ENCODE measurements at regions not wholly inside any gene's neighbourhood (a gene's known extent, or its start where the extent isn't known, plus 50 kb on each side); places are given as distances from the start of the nearest gene placed in this dataset.

- Mint-ChIP-seq H3K27me3 (peaks cover 1% of the 10 kb centered on the region), H3K27ac (no peak overlapping the region), H3K9me3 (peaks cover 4% of the 10 kb centered on the region), H3K4me1 (no peaks in the 10 kb centered on the region), H3K36me3 (ENCODE audit: low read depth) (no peaks in the 10 kb centered on the region), H3K4me3 (no peak overlapping the region)
- ATAC-seq, result no peak
- no peak for DNase-seq
These were observed 350.7 kb downstream of the EFNB2 start for GRCh38 chr13:106184790-106185189.

GRCh38 chr13:106183410-106184065 lies 351.9 kb downstream of the EFNB2 start:
- no peak overlapping the region for H3K4me3 Mint-ChIP-seq
- ATAC-seq (no peak), DNase-seq (no peak)
- peaks cover 4% of the 10 kb centered on the region for H3K9me3 Mint-ChIP-seq
- no peak overlapping the region for H3K27ac Mint-ChIP-seq
- no peaks in the 10 kb centered on the region for H3K4me1 Mint-ChIP-seq
- H3K36me3 Mint-ChIP-seq (ENCODE audit: low read depth), result no peaks in the 10 kb centered on the region
- H3K27me3 Mint-ChIP-seq, result no peaks in the 10 kb centered on the region

- no peaks in the 10 kb centered on the region for H3K4me1 Mint-ChIP-seq
These were observed 353.1 kb downstream of the EFNB2 start for GRCh38 chr13:106182404-106182803.

GRCh38 chr13:106178816-106179215 lies 356.6 kb downstream of the EFNB2 start:
- H3K27ac Mint-ChIP-seq, result no peak overlapping the region
- ATAC-seq (no peak), DNase-seq (no peak)
- H3K36me3 Mint-ChIP-seq (ENCODE audit: low read depth), result no peaks in the 10 kb centered on the region
- no peaks in the 10 kb centered on the region for H3K4me1 Mint-ChIP-seq
- no peaks in the 10 kb centered on the region for H3K9me3 Mint-ChIP-seq
- no peaks in the 10 kb centered on the region for H3K27me3 Mint-ChIP-seq
- H3K4me3 Mint-ChIP-seq, result no peak overlapping the region

More at GRCh38 chr13:106182404-106182803, 353.1 kb downstream of the EFNB2 start:
- Mint-ChIP-seq H3K9me3 (peaks cover 4% of the 10 kb centered on the region), H3K27ac (no peak overlapping the region), H3K4me3 (no peak overlapping the region), H3K27me3 (no peaks in the 10 kb centered on the region), H3K36me3 (ENCODE audit: low read depth) (no peaks in the 10 kb centered on the region)
- DNase-seq (no peak), ATAC-seq (no peak)

GRCh38 chr13:106177146-106177545 lies 358.3 kb downstream of the EFNB2 start:
- H3K4me3 Mint-ChIP-seq, result no peak overlapping the region
- no peak for ATAC-seq
- H3K9me3 Mint-ChIP-seq, result no peaks in the 10 kb centered on the region
- H3K27ac Mint-ChIP-seq, result no peak overlapping the region
- no peaks in the 10 kb centered on the region for H3K27me3 Mint-ChIP-seq
- no peak for DNase-seq
- H3K4me1 Mint-ChIP-seq, result no peaks in the 10 kb centered on the region
- H3K36me3 Mint-ChIP-seq (ENCODE audit: low read depth), result no peaks in the 10 kb centered on the region

- ATAC-seq (no peak), DNase-seq (no peak)
- Mint-ChIP-seq H3K27ac (no peak overlapping the region), H3K4me1 (no peaks in the 10 kb centered on the region), H3K36me3 (ENCODE audit: low read depth) (no peaks in the 10 kb centered on the region), H3K4me3 (no peak overlapping the region), H3K27me3 (no peaks in the 10 kb centered on the region), H3K9me3 (no peaks in the 10 kb centered on the region)
These were observed 359.3 kb downstream of the EFNB2 start for GRCh38 chr13:106176117-106176516.

- Mint-ChIP-seq H3K4me1 (no peaks in the 10 kb centered on the region), H3K9me3 (no peaks in the 10 kb centered on the region), H3K27me3 (no peaks in the 10 kb centered on the region), H3K27ac (no peak overlapping the region), H3K36me3 (ENCODE audit: low read depth) (no peaks in the 10 kb centered on the region), H3K4me3 (no peak overlapping the region)
- ATAC-seq (no peak), DNase-seq (no peak)
These were observed 361.4 kb downstream of the EFNB2 start for GRCh38 chr13:106173891-106174610.

- Mint-ChIP-seq H3K36me3 (ENCODE audit: low read depth) (no peaks in the 10 kb centered on the region), H3K27me3 (no peaks in the 10 kb centered on the region), H3K27ac (no peak overlapping the region), H3K4me1 (no peaks in the 10 kb centered on the region), H3K4me3 (no peak overlapping the region), H3K9me3 (no peaks in the 10 kb centered on the region)
- DNase-seq (no peak), ATAC-seq (no peak)
These were observed 362.1 kb downstream of the EFNB2 start for GRCh38 chr13:106173346-106173745.

GRCh38 chr13:106172176-106172905 lies 363.1 kb downstream of the EFNB2 start:
- H3K4me1 Mint-ChIP-seq, result no peaks in the 10 kb centered on the region
- ATAC-seq (no peak), DNase-seq (no peak)
- H3K27me3 Mint-ChIP-seq, result no peaks in the 10 kb centered on the region
- no peaks in the 10 kb centered on the region for H3K9me3 Mint-ChIP-seq
- no peak overlapping the region for H3K27ac Mint-ChIP-seq
- H3K36me3 Mint-ChIP-seq (ENCODE audit: low read depth), result no peaks in the 10 kb centered on the region
- no peak overlapping the region for H3K4me3 Mint-ChIP-seq

- H3K27ac Mint-ChIP-seq, result no peak overlapping the region
- H3K4me1 Mint-ChIP-seq, result no peaks in the 10 kb centered on the region
- no peaks in the 10 kb centered on the region for H3K27me3 Mint-ChIP-seq
- H3K36me3 Mint-ChIP-seq (ENCODE audit: low read depth), result no peaks in the 10 kb centered on the region
- DNase-seq (no peak), ATAC-seq (no peak)
- H3K4me3 Mint-ChIP-seq, result no peak overlapping the region
- peaks cover 5% of the 10 kb centered on the region for H3K9me3 Mint-ChIP-seq
These were observed 372.0 kb downstream of the EFNB2 start for GRCh38 chr13:106163426-106163825.

GRCh38 chr13:106161146-106161545 lies 374.3 kb downstream of the EFNB2 start:
- ATAC-seq, result no peak
- DNase-seq, result no peak
- H3K27me3 Mint-ChIP-seq, result no peaks in the 10 kb centered on the region
- no peak overlapping the region for H3K27ac Mint-ChIP-seq
- no peaks in the 10 kb centered on the region for H3K36me3 Mint-ChIP-seq (ENCODE audit: low read depth)
- H3K9me3 Mint-ChIP-seq, result peaks cover 5% of the 10 kb centered on the region
- no peaks in the 10 kb centered on the region for H3K4me1 Mint-ChIP-seq
- no peak overlapping the region for H3K4me3 Mint-ChIP-seq

GRCh38 chr13:106159295-106160195 lies 375.9 kb downstream of the EFNB2 start:
- ATAC-seq (no peak), DNase-seq (no peak)
- Mint-ChIP-seq H3K4me3 (no peak overlapping the region), H3K27ac (no peak overlapping the region), H3K36me3 (ENCODE audit: low read depth) (no peaks in the 10 kb centered on the region), H3K9me3 (peaks cover 3% of the 10 kb centered on the region), H3K4me1 (no peaks in the 10 kb centered on the region), H3K27me3 (no peaks in the 10 kb centered on the region)

- no peak for ATAC-seq
- H3K9me3 Mint-ChIP-seq, result no peaks in the 10 kb centered on the region
- H3K4me3 Mint-ChIP-seq, result no peak overlapping the region
- no peaks in the 10 kb centered on the region for H3K36me3 Mint-ChIP-seq (ENCODE audit: low read depth)
- DNase-seq, result no peak
- H3K27ac Mint-ChIP-seq, result no peak overlapping the region
- H3K4me1 Mint-ChIP-seq, result no peaks in the 10 kb centered on the region
- H3K27me3 Mint-ChIP-seq, result no peaks in the 10 kb centered on the region
These were observed 379.0 kb downstream of the EFNB2 start for GRCh38 chr13:106156468-106156867.

GRCh38 chr13:106155411-106155810 lies 380.1 kb downstream of the EFNB2 start:
- Mint-ChIP-seq H3K36me3 (ENCODE audit: low read depth) (no peaks in the 10 kb centered on the region), H3K27ac (no peak overlapping the region), H3K27me3 (no peaks in the 10 kb centered on the region), H3K4me3 (no peak overlapping the region), H3K9me3 (no peaks in the 10 kb centered on the region), H3K4me1 (no peaks in the 10 kb centered on the region)
- DNase-seq (no peak), ATAC-seq (no peak)
